Gastroesophageal sphincter (tissue), 4 donors: ENCODE measurements at regions not wholly inside any gene's neighbourhood (a gene's known extent, or its start where the extent isn't known, plus 50 kb on each side); places are given as distances from the start of the nearest gene placed in this dataset.
"Not testable (repeated sequence)": the region's sequence is repeated elsewhere in the genome, so short reads cannot be mapped to it uniquely, and the experiment has no call there.

ENCODE experiments used
- ATAC-seq: fragments of 150-250 bp; one replicate; pipeline ENCODE4 v1.9.1; 2016; ENCODE audit warnings: mild to moderate bottlenecking, moderate library complexity
- H3K27ac ChIP-seq, 4 donors: fragments of 200-600 bp; sonication (generic) in 3 of 4; 1 replicate in 3 of 4; 2 replicates in 1 of 4; pipeline ENCODE4 v1.5.1; 2016 to 2019
- H3K27me3 ChIP-seq: fragments of 200-600 bp; sonication (generic); one replicate; pipeline ENCODE4 v1.5.1; 2019
- H3K36me3 ChIP-seq, 2 donors: fragments of 200-600 bp; sonication (generic); one replicate each; pipeline ENCODE4 v1.5.1; 2019; ENCODE audit warnings: control low read depth in 1 of 2
- H3K4me1 ChIP-seq, 3 donors: fragments of 200-600 bp; sonication (generic); 1 replicate in 2 of 3; 2 replicates in 1 of 3; pipeline ENCODE4 v1.5.1; 2016 to 2019; ENCODE audit warnings: control low read depth in 2 of 3
- H3K4me3 ChIP-seq, 2 donors: fragments of 200-600 bp; sonication (generic); one replicate each; pipeline ENCODE4 v1.5.1; 2019; ENCODE audit warnings: mild to moderate bottlenecking in 1 of 2, moderate library complexity in 1 of 2
- H3K9me3 ChIP-seq, 3 donors: fragments of 200-600 bp; sonication (generic); one replicate each; pipeline ENCODE4 v1.5.1; 2017 to 2019; ENCODE audit warnings: control low read depth in 2 of 3
- EP300 ChIP-seq: sonication (generic); formaldehyde crosslinking; IDR thresholded peaks from one replicate; pipeline ENCODE4 v1.6.1; 2017; ENCODE audit warnings: antibody characterized with exemption, mild to moderate bottlenecking
- POLR2A ChIP-seq, 2 donors: fragments of 450-650 bp; IDR thresholded peaks; one replicate each; pipeline ENCODE4 v1.6.1; 2017; ENCODE audit warnings: antibody characterized with exemption in 2 of 2, mild to moderate bottlenecking in 2 of 2, moderate library complexity in 1 of 2
- POLR2AphosphoS5 ChIP-seq: sonication (generic); formaldehyde crosslinking; IDR thresholded peaks from one replicate; pipeline ENCODE4 v1.6.1; 2017; ENCODE audit warnings: antibody characterized with exemption
- WGBS, 2 donors: methylation state at CpG; one replicate each; pipeline ENCODE4 v1.1.5; 2018; ENCODE audit warnings: low coverage in 1 of 2; 5-methylcytosine and 5-hydroxymethylcytosine counted together
- TF ChIP-seq, protein P1 (sequence below), 4 experiments: fragments of 200-600 bp in 2 of 4; fragments of 450-650 bp in 2 of 4; sonication (generic) in 1 of 4; IDR thresholded peaks; one replicate each; pipeline ENCODE4 v1.5.1; 2017 to 2019; ENCODE audit warnings: antibody characterized with exemption in 4 of 4, mild to moderate bottlenecking in 2 of 4, moderate library complexity in 2 of 4

DNA sequence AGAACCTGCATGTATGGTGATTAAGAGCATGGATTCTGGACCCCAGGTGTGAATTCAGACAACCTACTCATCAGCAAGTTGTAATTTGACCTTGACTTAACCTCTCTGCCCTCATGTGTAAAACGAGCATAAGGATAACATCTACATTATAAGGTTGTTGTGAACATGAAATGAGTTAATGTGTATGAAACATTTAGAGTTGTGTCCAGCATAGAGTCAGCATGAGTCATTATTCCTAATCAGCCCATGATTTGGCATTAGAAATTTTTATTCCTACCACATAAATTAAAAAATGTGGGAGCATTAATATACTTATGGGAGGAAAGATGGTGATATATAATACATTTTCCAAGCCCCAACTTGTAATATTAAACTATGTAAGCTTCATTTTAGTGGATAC lies 95.9 kb upstream of the DDHD1 start:
- WGBS, 2 donors, result 18 to 33% methylated on average over 1 of the region's 1 CpG
- no peak overlapping the region for H3K4me3 ChIP-seq
- H3K27me3 ChIP-seq, result no peaks in the 10 kb centered on the region
- no peak for ATAC-seq
- TF ChIP-seq EP300 (no peak), POLR2AphosphoS5 (no peak), POLR2A (IDR thresholded peaks at IDR 0.05) (no peak)
- TF ChIP-seq, protein P1, sequence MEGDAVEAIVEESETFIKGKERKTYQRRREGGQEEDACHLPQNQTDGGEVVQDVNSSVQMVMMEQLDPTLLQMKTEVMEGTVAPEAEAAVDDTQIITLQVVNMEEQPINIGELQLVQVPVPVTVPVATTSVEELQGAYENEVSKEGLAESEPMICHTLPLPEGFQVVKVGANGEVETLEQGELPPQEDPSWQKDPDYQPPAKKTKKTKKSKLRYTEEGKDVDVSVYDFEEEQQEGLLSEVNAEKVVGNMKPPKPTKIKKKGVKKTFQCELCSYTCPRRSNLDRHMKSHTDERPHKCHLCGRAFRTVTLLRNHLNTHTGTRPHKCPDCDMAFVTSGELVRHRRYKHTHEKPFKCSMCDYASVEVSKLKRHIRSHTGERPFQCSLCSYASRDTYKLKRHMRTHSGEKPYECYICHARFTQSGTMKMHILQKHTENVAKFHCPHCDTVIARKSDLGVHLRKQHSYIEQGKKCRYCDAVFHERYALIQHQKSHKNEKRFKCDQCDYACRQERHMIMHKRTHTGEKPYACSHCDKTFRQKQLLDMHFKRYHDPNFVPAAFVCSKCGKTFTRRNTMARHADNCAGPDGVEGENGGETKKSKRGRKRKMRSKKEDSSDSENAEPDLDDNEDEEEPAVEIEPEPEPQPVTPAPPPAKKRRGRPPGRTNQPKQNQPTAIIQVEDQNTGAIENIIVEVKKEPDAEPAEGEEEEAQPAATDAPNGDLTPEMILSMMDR (IDR thresholded peaks at IDR 0.05), result no peak
- H3K36me3 ChIP-seq, result no peaks in the 10 kb centered on the region
- H3K27ac ChIP-seq, result no peak overlapping the region
- peaks cover 0 to 12% (median 0%) of the 10 kb centered on the region in 3 donors for H3K4me1 ChIP-seq
- H3K9me3 ChIP-seq, result no peaks in the 10 kb centered on the region

DNA sequence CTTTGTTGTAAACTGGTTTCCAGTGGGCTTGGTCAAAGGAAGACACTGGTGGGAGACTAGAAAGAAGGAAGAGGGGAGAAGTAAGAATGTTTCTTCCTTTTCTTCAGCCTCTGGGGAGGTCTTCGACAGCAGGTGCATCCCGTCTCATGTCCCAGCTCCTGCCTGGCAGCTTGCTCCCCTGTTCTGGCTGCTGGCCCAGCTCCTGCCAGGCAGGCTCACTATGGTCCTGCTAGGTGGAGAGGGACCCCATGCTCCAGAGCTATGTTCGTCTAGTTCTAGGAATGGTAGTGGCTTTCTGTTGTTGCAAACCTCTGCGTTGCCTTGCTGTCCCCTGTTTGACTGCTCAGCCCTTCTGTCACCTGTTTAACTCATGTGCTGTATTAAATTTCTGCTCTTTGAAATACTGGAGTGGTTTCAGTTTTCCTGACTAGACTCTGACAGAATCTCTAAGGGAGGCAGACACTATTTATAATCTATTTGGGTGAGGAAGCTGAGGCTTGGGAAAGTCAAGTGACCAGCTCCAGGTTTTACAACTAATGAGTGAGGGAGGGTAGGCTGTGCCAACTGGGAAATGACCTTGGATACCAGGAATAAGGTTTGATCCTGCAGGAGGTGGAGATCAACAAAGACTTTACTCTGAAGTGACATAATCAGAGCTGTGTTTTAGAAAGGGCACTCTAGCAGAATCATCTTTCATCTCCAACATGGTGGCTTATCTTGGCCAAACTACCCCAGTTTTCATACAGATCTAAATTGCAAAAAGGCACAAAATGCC lies 94.7 kb upstream of the DDHD1 start:
- Histone ChIP-seq H3K27ac (no peak overlapping the region), H3K9me3 (no peaks in the 10 kb centered on the region), H3K36me3 (no peaks in the 10 kb centered on the region), H3K27me3 (no peaks in the 10 kb centered on the region), H3K4me3 (no peak overlapping the region), H3K4me1 (peaks cover 0 to 12% (median 0%) of the 10 kb centered on the region in 3 donors)
- TF ChIP-seq POLR2A (IDR thresholded peaks at IDR 0.05) (no peak), EP300 (no peak), POLR2AphosphoS5 (no peak)
- TF ChIP-seq, protein P1 (IDR thresholded peaks at IDR 0.05), result no peak
- WGBS, 2 donors, result 30 to 56% methylated on average over 3 of the region's 4 CpGs
- no peak for ATAC-seq

DNA sequence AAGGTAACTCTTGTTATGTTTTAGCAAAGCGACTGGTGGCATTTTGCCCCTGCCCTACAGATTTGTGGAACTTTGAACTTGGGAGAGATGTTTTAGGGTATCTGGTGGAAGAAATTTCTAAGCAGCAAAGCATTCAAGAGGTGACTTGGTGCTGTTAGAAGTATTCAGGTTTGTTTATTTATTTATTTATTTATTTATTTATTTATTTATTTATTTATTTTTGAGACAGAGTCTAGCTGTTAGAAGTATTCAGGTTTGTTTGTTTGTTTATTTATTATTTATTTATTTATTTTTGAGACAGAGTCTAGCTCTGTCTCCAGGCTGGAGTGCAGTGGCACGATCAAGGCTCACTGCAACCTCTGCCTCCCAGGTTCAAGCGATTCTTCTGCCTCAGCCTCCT lies 89.8 kb upstream of the DDHD1 start:
- WGBS, 2 donors, result 88 to 100% methylated on average over 3 of the region's 3 CpGs
- H3K4me1 ChIP-seq, H3K36me3 ChIP-seq, H3K27me3 ChIP-seq, H3K9me3 ChIP-seq, H3K27ac ChIP-seq, ATAC-seq, H3K4me3 ChIP-seq: not testable (repeated sequence)

DNA sequence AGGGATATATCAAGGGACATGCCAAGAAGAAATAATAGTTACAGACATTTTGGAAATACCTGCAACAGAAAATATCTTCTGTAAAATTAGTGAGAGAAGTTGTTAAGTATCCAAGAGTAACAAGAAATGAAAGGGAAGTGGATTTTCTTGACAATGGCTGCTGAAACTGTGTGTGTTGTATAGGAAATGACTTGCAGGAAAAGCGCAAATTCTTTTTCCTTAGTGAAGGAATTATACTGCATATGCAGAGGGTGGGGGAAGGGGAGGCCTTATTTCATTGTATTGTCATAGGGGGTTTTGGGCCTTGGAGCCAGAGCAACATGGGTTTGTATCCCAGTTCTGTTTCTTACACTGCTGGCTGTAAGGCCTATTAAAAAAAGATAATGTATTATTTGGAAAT lies 84.4 kb upstream of the DDHD1 start:
- peak overlapping the region in 1 of 4 donors; percentile 34 for H3K27ac ChIP-seq
- no peaks in the 10 kb centered on the region for H3K36me3 ChIP-seq
- no peak for TF ChIP-seq POLR2A (IDR thresholded peaks at IDR 0.05)
- TF ChIP-seq EP300, result no peak
- TF ChIP-seq, protein P1 (IDR thresholded peaks at IDR 0.05), result no peak
- no peak for TF ChIP-seq POLR2AphosphoS5
- ATAC-seq, result no peak
- no peak overlapping the region for H3K4me3 ChIP-seq
- H3K9me3 ChIP-seq, result no peaks in the 10 kb centered on the region
- no peaks in the 10 kb centered on the region for H3K27me3 ChIP-seq
- 83% methylated on average over 1 of the region's 1 CpG for WGBS, 2 donors
- H3K4me1 ChIP-seq, result no peaks in the 10 kb centered on the region

DNA sequence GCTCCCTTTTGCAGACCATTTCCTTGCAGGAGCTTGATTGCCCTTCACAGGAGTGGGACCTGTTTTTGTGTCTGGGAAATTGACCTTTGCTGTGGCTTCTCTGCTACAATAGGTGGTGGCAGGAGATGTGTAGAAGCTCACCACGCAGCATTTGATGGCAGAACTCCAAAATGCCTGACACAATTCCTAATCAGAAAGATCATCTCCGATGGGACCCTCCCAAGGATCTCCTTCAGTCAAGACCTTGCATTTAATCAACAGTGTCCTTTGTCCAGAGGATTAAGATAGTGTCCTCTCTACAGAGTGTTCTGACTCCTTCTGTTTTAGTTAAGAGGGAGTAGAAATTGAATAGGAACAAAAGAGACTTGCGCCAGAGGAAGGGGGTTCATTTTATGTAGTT lies 83.6 kb upstream of the DDHD1 start:
- Histone ChIP-seq H3K27ac (no peak overlapping the region), H3K4me3 (no peak overlapping the region), H3K9me3 (no peaks in the 10 kb centered on the region), H3K27me3 (no peaks in the 10 kb centered on the region), H3K4me1 (no peaks in the 10 kb centered on the region), H3K36me3 (no peaks in the 10 kb centered on the region)
- TF ChIP-seq POLR2AphosphoS5, result no peak
- no peak for TF ChIP-seq POLR2A (IDR thresholded peaks at IDR 0.05)
- TF ChIP-seq, protein P1 (IDR thresholded peaks at IDR 0.05), result no peak
- TF ChIP-seq EP300, result no peak
- no peak for ATAC-seq
- 89 to 90% methylated on average over 3 of the region's 3 CpGs for WGBS, 2 donors
